HEK293 (cell line): ENCODE measurements at regions not wholly inside any gene's neighbourhood (a gene's known extent, or its start where the extent isn't known, plus 50 kb on each side); places are given as distances from the start of the nearest gene placed in this dataset.
A peak's percentile ranks its signal among the peaks of the same experiment; 100 is the strongest.

Source experiments
- CTCF ChIA-PET: fragments of 350-600 bp; formaldehyde crosslinking; extraction: SDS; loops from one replicate; lab custom pipeline; 2021; ENCODE audit warnings: antibody characterized with exemption; lab: Yijun Ruan, JAX
- POLR2A ChIA-PET: fragments of 300-600 bp; formaldehyde crosslinking; extraction: SDS; loops from one replicate; lab custom pipeline; 2020; ENCODE audit warnings: antibody characterized with exemption, inconsistent platforms; lab: Yijun Ruan, JAX
- H3K27ac ChIP-seq: fragments of 200-500 bp; sonication (Bioruptor generic); 2 replicates; pipeline ENCODE4 v1.5.1; 2014; ENCODE audit warnings: low read depth, low read length, control low read depth, inconsistent platforms; ENCODE audit errors: extremely low read depth
- H3K36me3 ChIP-seq, 2 experiments: fragments of 200-500 bp in 1 of 2; sonication (Bioruptor generic) in 1 of 2; 1 replicate in 1 of 2; 2 replicates in 1 of 2; pipeline ENCODE4 v1.5.1; 2014 to 2017; ENCODE audit warnings: inconsistent platforms in 2 of 2, low read length in 2 of 2; ENCODE audit not compliant: control insufficient read depth in 2 of 2, insufficient read depth in 1 of 2
- H3K4me1 ChIP-seq: fragments of 200-500 bp; sonication (Bioruptor generic); 2 replicates; pipeline ENCODE4 v1.5.1; 2014; ENCODE audit warnings: mild to moderate bottlenecking, low read length, inconsistent platforms; ENCODE audit not compliant: control insufficient read depth, insufficient read depth
- H3K4me3 ChIP-seq: 2 replicates; pipeline ENCODE4 v1.5.1; 2011; ENCODE audit warnings: low read depth, mild to moderate bottlenecking, control low read depth, low read length, moderate library complexity
- H3K9me3 ChIP-seq: fragments of 200-500 bp; sonication (Bioruptor generic); 2 replicates; pipeline ENCODE4 v1.5.1; 2014; ENCODE audit warnings: low read depth, low read length, inconsistent platforms; ENCODE audit not compliant: control insufficient read depth, insufficient read depth
- HOXC10 ChIP-seq: sonication (generic); formaldehyde crosslinking; IDR thresholded peaks from 2 replicates; pipeline ENCODE4 v1.8.1; 2023; ENCODE audit warnings: mild to moderate bottlenecking, missing genetic modification reagents
- KLF10 ChIP-seq: fragments of 450-650 bp; IDR thresholded peaks from 2 replicates; pipeline ENCODE4 v1.5.1; 2018; ENCODE audit warnings: missing biosample characterization, mild to moderate bottlenecking, missing genetic modification characterization
- ZFHX2 ChIP-seq: fragments of 450-650 bp; formaldehyde crosslinking; conservative IDR thresholded peaks from 2 replicates; pipeline ENCODE4 v1.5.1; 2016; ENCODE audit warnings: missing biosample characterization, missing genetic modification characterization
- ZFP3 ChIP-seq: fragments of 450-650 bp; formaldehyde crosslinking; IDR thresholded peaks from 2 replicates; pipeline ENCODE4 v1.5.1; 2016; ENCODE audit warnings: low read depth, missing biosample characterization, missing genetic modification characterization
- ZNF132 ChIP-seq: fragments of 450-650 bp; formaldehyde crosslinking; IDR thresholded peaks from 2 replicates; pipeline ENCODE4 v1.5.1; 2017; ENCODE audit warnings: missing biosample characterization, missing genetic modification characterization, borderline replicate concordance
- ZNF223 ChIP-seq: fragments of 450-650 bp; formaldehyde crosslinking; IDR thresholded peaks from 2 replicates; pipeline ENCODE4 v1.5.1; 2016; ENCODE audit warnings: missing biosample characterization, missing genetic modification characterization
- ZNF248 ChIP-seq: fragments of 450-650 bp; formaldehyde crosslinking; IDR thresholded peaks from 2 replicates; pipeline ENCODE4 v1.5.1; 2017; ENCODE audit warnings: missing biosample characterization, missing genetic modification characterization
- ZNF37A ChIP-seq: fragments of 450-650 bp; IDR thresholded peaks from 2 replicates; pipeline ENCODE4 v1.5.1; 2018; ENCODE audit warnings: missing biosample characterization, missing genetic modification characterization
- ZNF391 ChIP-seq: fragments of 450-650 bp; formaldehyde crosslinking; IDR thresholded peaks from 2 replicates; pipeline ENCODE4 v1.5.1; 2016; ENCODE audit warnings: low read depth, missing biosample characterization, missing genetic modification characterization, borderline replicate concordance
- ZNF394 ChIP-seq: fragments of 450-650 bp; formaldehyde crosslinking; IDR thresholded peaks from 2 replicates; pipeline ENCODE4 v1.5.1; 2016; ENCODE audit warnings: missing biosample characterization, missing genetic modification characterization, mild to moderate bottlenecking, moderate library complexity, borderline replicate concordance
- ZNF529 ChIP-seq: fragments of 450-650 bp; formaldehyde crosslinking; IDR thresholded peaks from 2 replicates; pipeline ENCODE4 v1.5.1; 2017; ENCODE audit warnings: missing genetic modification characterization, missing biosample characterization; ENCODE audit not compliant: insufficient replicate concordance
- ZNF548 ChIP-seq: fragments of 450-650 bp; formaldehyde crosslinking; IDR thresholded peaks from 2 replicates; pipeline ENCODE4 v1.5.1; 2016; ENCODE audit warnings: missing biosample characterization, missing genetic modification characterization
- ZNF610 ChIP-seq: fragments of 450-650 bp; formaldehyde crosslinking; IDR thresholded peaks from 2 replicates; pipeline ENCODE4 v1.5.1; 2016; ENCODE audit warnings: missing biosample characterization, missing genetic modification characterization, borderline replicate concordance
- ZNF626 ChIP-seq: fragments of 450-650 bp; sonication (Bioruptor Pico); formaldehyde crosslinking; IDR thresholded peaks from 2 replicates; pipeline ENCODE4 v1.5.1; 2018; ENCODE audit warnings: missing biosample characterization, missing genetic modification characterization, inconsistent platforms
- ZNF791 ChIP-seq: fragments of 450-650 bp; formaldehyde crosslinking; IDR thresholded peaks from 2 replicates; pipeline ENCODE4 v1.5.1; 2016; ENCODE audit warnings: missing biosample characterization, missing genetic modification characterization
- ZXDB ChIP-seq: fragments of 450-650 bp; formaldehyde crosslinking; IDR thresholded peaks from 2 replicates; pipeline ENCODE4 v1.5.1; 2016; ENCODE audit warnings: missing biosample characterization, missing genetic modification characterization
- TF ChIP-seq, protein P1 (sequence below): fragments of 450-650 bp; formaldehyde crosslinking; conservative IDR thresholded peaks from 2 replicates; pipeline ENCODE4 v1.5.1; 2016; ENCODE audit warnings: low read depth, missing biosample characterization, missing genetic modification characterization
- TF ChIP-seq, protein P2 (sequence below): fragments of 450-650 bp; formaldehyde crosslinking; IDR thresholded peaks from 2 replicates; pipeline ENCODE4 v1.5.1; 2017; ENCODE audit warnings: missing biosample characterization, missing genetic modification characterization
- TF ChIP-seq, protein P3 (sequence below): fragments of 450-650 bp; formaldehyde crosslinking; IDR thresholded peaks from 2 replicates; pipeline ENCODE4 v1.5.1; 2016; ENCODE audit warnings: missing biosample characterization, missing genetic modification characterization, borderline replicate concordance

DNA sequence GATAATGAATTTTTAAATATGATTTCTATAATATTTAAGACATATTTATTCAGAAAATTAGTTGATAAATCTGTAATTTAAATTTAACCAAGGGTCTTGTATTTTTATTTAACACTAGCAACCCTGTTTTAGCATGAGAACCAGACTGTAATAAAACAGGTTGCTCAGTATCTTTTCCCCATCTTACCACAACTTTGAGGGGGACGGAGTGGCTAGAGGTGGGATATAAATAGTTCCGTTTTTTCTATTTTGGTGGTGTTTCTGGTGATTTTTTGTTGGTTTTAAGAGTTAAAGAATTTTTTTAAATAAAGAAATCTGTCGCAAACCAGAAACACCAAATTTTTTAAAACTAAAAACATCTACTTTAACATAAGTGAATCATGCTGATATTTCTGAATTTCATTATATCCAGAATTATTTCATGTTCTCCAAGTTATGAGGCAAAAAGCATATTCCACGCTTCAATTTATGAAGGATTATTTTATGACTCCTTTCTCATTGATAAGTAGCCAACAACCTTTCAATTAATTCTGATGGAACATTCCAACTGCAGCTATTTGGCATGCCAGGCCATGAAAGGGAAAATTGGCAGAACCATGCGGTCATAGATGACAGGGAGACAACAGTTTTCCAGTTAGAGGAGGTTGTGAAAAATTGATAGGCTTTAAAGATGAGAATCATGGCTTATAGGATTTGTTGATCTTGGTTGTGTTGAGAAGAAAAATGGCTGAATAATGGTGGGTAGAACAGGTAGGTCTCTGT lies 151.9 kb upstream of the CARMIL1 start (continued):
- TF ChIP-seq, protein P1, sequence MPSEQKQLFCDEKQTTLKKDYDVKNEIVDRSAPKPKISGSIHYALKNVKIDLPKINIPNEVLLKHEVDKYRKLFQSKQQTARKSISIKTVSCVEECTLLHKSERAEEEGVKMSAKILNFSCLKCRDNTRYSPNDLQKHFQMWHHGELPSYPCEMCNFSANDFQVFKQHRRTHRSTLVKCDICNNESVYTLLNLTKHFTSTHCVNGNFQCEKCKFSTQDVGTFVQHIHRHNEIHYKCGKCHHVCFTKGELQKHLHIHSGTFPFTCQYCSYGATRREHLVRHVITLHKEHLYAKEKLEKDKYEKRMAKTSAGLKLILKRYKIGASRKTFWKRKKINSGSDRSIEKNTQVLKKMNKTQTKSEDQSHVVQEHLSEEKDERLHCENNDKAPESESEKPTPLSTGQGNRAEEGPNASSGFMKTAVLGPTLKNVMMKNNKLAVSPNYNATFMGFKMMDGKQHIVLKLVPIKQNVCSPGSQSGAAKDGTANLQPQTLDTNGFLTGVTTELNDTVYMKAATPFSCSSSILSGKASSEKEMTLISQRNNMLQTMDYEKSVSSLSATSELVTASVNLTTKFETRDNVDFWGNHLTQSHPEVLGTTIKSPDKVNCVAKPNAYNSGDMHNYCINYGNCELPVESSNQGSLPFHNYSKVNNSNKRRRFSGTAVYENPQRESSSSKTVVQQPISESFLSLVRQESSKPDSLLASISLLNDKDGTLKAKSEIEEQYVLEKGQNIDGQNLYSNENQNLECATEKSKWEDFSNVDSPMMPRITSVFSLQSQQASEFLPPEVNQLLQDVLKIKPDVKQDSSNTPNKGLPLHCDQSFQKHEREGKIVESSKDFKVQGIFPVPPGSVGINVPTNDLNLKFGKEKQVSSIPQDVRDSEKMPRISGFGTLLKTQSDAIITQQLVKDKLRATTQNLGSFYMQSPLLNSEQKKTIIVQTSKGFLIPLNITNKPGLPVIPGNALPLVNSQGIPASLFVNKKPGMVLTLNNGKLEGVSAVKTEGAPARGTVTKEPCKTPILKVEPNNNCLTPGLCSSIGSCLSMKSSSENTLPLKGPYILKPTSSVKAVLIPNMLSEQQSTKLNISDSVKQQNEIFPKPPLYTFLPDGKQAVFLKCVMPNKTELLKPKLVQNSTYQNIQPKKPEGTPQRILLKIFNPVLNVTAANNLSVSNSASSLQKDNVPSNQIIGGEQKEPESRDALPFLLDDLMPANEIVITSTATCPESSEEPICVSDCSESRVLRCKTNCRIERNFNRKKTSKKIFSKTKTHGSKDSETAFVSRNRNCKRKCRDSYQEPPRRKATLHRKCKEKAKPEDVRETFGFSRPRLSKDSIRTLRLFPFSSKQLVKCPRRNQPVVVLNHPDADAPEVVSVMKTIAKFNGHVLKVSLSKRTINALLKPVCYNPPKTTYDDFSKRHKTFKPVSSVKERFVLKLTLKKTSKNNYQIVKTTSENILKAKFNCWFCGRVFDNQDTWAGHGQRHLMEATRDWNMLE (tag by site-specific recombination): no peak
- TF ChIP-seq ZNF37A (tag by site-specific recombination): no peak

DNA sequence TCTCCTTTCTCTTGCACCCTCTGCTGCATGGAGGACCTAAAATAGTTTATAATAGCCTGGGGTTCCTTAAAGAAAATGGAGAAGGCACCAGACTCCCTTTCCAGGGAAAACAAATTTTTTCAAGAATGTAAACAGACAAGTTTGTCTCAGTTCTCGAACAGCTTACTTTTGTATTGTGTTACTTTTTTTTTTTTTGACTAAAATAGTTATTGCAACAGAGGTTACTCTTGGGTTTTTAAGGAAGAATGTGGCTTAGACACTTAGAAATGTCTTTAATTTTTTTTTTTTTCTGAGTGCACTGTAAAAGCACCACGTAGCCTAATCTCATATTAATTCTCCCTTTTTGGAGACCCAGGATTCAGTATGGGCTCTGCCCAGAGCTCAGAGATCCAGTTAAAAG lies 148.7 kb upstream of the CARMIL1 start:
- H3K9me3 ChIP-seq: no peaks in the 10 kb centered on the region
- no peaks in the 10 kb centered on the region for H3K4me1 ChIP-seq
- CTCF ChIA-PET: interaction anchor here (0.7 to 1.1 kb wide), 3 partner anchors 43 to 790 kb away, joined by 3 to 5 read pairs (median 3); no protein-coding TSS in a partner anchor
- no peaks in the 10 kb centered on the region for H3K36me3 ChIP-seq
- POLR2A ChIA-PET: interaction anchor here (1.3 kb wide), 1 partner anchor 15 kb away, joined by 13 read pairs; no protein-coding TSS in a partner anchor
- no peak overlapping the region for H3K4me3 ChIP-seq
- H3K27ac ChIP-seq: no peak overlapping the region
- TF ChIP-seq ZNF248 (tag by site-specific recombination): no peak
- TF ChIP-seq, protein P2, sequence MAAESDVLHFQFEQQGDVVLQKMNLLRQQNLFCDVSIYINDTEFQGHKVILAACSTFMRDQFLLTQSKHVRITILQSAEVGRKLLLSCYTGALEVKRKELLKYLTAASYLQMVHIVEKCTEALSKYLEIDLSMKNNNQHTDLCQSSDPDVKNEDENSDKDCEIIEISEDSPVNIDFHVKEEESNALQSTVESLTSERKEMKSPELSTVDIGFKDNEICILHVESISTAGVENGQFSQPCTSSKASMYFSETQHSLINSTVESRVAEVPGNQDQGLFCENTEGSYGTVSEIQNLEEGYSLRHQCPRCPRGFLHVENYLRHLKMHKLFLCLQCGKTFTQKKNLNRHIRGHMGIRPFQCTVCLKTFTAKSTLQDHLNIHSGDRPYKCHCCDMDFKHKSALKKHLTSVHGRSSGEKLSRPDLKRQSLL (tag by site-specific recombination): no peak
- no peak for TF ChIP-seq ZNF391

DNA sequence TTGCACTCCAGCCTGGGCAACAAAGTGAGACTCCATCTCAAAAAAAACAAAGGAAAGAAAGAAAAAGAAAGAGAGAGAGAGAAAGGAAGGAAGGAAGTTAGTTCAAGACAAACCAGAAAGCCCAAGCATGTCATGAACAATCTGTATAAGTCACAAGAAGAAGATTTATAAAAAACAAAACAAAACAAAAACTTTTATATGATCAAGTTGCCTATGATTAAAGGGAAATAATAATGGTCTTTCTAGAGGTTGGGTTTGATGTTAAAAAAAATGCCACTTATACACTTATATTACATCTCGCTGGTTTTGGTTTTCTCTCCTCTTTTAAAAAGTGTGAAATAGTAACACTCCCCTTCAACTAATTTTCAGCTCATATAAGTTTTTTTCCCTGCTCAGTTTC lies 146.2 kb upstream of the CARMIL1 start:
- no peaks in the 10 kb centered on the region for H3K4me1 ChIP-seq
- H3K27ac ChIP-seq: no peak overlapping the region
- no peaks in the 10 kb centered on the region for H3K36me3 ChIP-seq
- ChIA-PET POLR2A (no interaction called here), CTCF (no interaction called here)
- no peaks in the 10 kb centered on the region for H3K9me3 ChIP-seq
- H3K4me3 ChIP-seq: no peak overlapping the region
- no peak for TF ChIP-seq ZNF132
- no peak for TF ChIP-seq ZNF223
- TF ChIP-seq ZNF394: no peak
- no peak for TF ChIP-seq KLF10 (tag by site-specific recombination)
- TF ChIP-seq ZNF626 (tag by site-specific recombination): 0 out of 2 replicates have a peak, but pooled peaks have one; percentile 25
- no peak for TF ChIP-seq ZFHX2
- TF ChIP-seq ZNF610 (tag by site-specific recombination): no peak
- TF ChIP-seq ZFP3 (tag by site-specific recombination): no peak
- TF ChIP-seq ZNF791 (tag by site-specific recombination): no peak
- TF ChIP-seq, protein P3, sequence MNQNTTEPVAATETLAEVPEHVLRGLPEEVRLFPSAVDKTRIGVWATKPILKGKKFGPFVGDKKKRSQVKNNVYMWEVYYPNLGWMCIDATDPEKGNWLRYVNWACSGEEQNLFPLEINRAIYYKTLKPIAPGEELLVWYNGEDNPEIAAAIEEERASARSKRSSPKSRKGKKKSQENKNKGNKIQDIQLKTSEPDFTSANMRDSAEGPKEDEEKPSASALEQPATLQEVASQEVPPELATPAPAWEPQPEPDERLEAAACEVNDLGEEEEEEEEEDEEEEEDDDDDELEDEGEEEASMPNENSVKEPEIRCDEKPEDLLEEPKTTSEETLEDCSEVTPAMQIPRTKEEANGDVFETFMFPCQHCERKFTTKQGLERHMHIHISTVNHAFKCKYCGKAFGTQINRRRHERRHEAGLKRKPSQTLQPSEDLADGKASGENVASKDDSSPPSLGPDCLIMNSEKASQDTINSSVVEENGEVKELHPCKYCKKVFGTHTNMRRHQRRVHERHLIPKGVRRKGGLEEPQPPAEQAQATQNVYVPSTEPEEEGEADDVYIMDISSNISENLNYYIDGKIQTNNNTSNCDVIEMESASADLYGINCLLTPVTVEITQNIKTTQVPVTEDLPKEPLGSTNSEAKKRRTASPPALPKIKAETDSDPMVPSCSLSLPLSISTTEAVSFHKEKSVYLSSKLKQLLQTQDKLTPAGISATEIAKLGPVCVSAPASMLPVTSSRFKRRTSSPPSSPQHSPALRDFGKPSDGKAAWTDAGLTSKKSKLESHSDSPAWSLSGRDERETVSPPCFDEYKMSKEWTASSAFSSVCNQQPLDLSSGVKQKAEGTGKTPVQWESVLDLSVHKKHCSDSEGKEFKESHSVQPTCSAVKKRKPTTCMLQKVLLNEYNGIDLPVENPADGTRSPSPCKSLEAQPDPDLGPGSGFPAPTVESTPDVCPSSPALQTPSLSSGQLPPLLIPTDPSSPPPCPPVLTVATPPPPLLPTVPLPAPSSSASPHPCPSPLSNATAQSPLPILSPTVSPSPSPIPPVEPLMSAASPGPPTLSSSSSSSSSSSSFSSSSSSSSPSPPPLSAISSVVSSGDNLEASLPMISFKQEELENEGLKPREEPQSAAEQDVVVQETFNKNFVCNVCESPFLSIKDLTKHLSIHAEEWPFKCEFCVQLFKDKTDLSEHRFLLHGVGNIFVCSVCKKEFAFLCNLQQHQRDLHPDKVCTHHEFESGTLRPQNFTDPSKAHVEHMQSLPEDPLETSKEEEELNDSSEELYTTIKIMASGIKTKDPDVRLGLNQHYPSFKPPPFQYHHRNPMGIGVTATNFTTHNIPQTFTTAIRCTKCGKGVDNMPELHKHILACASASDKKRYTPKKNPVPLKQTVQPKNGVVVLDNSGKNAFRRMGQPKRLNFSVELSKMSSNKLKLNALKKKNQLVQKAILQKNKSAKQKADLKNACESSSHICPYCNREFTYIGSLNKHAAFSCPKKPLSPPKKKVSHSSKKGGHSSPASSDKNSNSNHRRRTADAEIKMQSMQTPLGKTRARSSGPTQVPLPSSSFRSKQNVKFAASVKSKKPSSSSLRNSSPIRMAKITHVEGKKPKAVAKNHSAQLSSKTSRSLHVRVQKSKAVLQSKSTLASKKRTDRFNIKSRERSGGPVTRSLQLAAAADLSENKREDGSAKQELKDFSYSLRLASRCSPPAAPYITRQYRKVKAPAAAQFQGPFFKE (tag by site-specific recombination): no peak
- TF ChIP-seq ZNF548 (tag by site-specific recombination): no peak
- TF ChIP-seq ZNF529 (tag by site-specific recombination): no peak
- TF ChIP-seq ZXDB: no peak
- TF ChIP-seq HOXC10 (CRISPR knock-in tag): no peak
